Lower lobe of right lung (tissue), 2 donors: ENCODE measurements at regions not wholly inside any gene's neighbourhood (a gene's known extent, or its start where the extent isn't known, plus 50 kb on each side); places are given as distances from the start of the nearest gene placed in this dataset.

ENCODE experiments used
- ATAC-seq, 2 donors: fragments of 200-7000 bp; cut with Tn5 transposase; one replicate each; pipeline ENCODE4 v1.9.1; 2020 to 2022; ENCODE audit warnings: mild to moderate bottlenecking in 2 of 2, moderate library complexity in 2 of 2
- DNase-seq: peaks from one replicate; pipeline ENCODE4 v3.0.0-alpha.2; 2020
- H3K27ac ChIP-seq: fragments of 200-600 bp; one replicate; pipeline ENCODE4 v1.8.0; 2022
- H3K27me3 ChIP-seq: fragments of 200-600 bp; one replicate; pipeline ENCODE4 v1.8.0; 2022; ENCODE audit warnings: low read depth
- H3K36me3 ChIP-seq: fragments of 200-600 bp; one replicate; pipeline ENCODE4 v1.8.0; 2022; ENCODE audit warnings: mild to moderate bottlenecking
- H3K4me1 ChIP-seq: fragments of 200-600 bp; one replicate; pipeline ENCODE4 v1.8.0; 2022
- H3K4me3 ChIP-seq: fragments of 200-600 bp; one replicate; pipeline ENCODE4 v1.8.0; 2022; ENCODE audit warnings: mild to moderate bottlenecking
- H3K9me3 ChIP-seq: fragments of 200-600 bp; one replicate; pipeline ENCODE4 v1.8.0; 2022
- intact Hi-C: fragments of 100-400 bp; cut with DNase I; formaldehyde crosslinking; loops from one replicate; pipeline ENCODE4 v1.11.0; 2022
- TF ChIP-seq, protein P1 (sequence below): fragments of 200-600 bp; IDR thresholded peaks from one replicate; pipeline ENCODE4 v1.8.0; 2022; ENCODE audit warnings: antibody characterized with exemption, mild to moderate bottlenecking
- donor health status: DM: no; HTN: yes; CAD: no; lungs with severe emphysema.

- intact Hi-C loops, result no loop called here
- peaks cover 28% of the 10 kb centered on the region for H3K27me3 ChIP-seq
These were observed 149.4 kb upstream of the MKI67 start for GRCh38 chr10:128275388-128276177.

GRCh38 chr10:128277267-128277840, 151.1 kb upstream of the MKI67 start:
- no peaks in the 10 kb centered on the region for H3K36me3 ChIP-seq
- TF ChIP-seq, protein P1, sequence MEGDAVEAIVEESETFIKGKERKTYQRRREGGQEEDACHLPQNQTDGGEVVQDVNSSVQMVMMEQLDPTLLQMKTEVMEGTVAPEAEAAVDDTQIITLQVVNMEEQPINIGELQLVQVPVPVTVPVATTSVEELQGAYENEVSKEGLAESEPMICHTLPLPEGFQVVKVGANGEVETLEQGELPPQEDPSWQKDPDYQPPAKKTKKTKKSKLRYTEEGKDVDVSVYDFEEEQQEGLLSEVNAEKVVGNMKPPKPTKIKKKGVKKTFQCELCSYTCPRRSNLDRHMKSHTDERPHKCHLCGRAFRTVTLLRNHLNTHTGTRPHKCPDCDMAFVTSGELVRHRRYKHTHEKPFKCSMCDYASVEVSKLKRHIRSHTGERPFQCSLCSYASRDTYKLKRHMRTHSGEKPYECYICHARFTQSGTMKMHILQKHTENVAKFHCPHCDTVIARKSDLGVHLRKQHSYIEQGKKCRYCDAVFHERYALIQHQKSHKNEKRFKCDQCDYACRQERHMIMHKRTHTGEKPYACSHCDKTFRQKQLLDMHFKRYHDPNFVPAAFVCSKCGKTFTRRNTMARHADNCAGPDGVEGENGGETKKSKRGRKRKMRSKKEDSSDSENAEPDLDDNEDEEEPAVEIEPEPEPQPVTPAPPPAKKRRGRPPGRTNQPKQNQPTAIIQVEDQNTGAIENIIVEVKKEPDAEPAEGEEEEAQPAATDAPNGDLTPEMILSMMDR, result no peak
- H3K4me1 ChIP-seq, result no peaks in the 10 kb centered on the region
- ATAC-seq (no peak), DNase-seq (no peak)
- no peak overlapping the region for H3K27ac ChIP-seq
- no peak overlapping the region for H3K4me3 ChIP-seq
- H3K27me3 ChIP-seq, result peaks cover 26% of the 10 kb centered on the region
- no peaks in the 10 kb centered on the region for H3K9me3 ChIP-seq
- intact Hi-C loops, result no loop called here

More at GRCh38 chr10:128275388-128276177, 149.4 kb upstream of the MKI67 start:
- Histone ChIP-seq H3K9me3 (no peaks in the 10 kb centered on the region), H3K27ac (no peak overlapping the region), H3K4me3 (no peak overlapping the region), H3K4me1 (no peaks in the 10 kb centered on the region), H3K36me3 (no peaks in the 10 kb centered on the region)
- TF ChIP-seq, protein P1, result no peak
- no peak for ATAC-seq
- DNase-seq, result no peak

GRCh38 chr10:128278362-128278761, 152.1 kb upstream of the MKI67 start:
- Histone ChIP-seq H3K4me3 (no peak overlapping the region), H3K4me1 (no peaks in the 10 kb centered on the region), H3K36me3 (no peaks in the 10 kb centered on the region), H3K27ac (no peak overlapping the region), H3K27me3 (peaks cover 22% of the 10 kb centered on the region), H3K9me3 (no peaks in the 10 kb centered on the region)
- intact Hi-C loops, result no loop called here
- TF ChIP-seq, protein P1, result no peak
- no peak for ATAC-seq
- DNase-seq, result no peak

DNA sequence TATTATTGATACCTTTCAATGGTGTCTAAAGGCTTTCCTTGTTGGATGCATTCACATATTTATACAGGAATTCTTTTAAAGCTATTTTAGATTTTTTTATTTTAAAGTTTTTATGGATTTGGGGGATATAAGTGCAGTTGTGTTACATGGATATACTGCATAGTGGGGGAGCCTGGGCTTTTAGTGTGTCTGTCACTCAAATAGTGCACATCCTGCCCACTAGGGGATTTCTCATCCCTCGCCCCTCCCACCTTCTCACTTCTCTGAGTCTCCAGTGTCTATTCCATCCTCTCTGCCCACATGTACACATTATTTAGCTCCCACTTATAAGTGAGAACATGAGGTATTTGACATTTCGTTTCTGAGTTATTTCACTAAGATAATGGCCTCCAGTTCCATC, 154.0 kb upstream of the MKI67 start:
- H3K27ac ChIP-seq, result no peak overlapping the region
- no peak overlapping the region for H3K4me3 ChIP-seq
- no peaks in the 10 kb centered on the region for H3K9me3 ChIP-seq
- TF ChIP-seq, protein P1, result no peak
- DNase-seq, result no peak
- H3K36me3 ChIP-seq, result no peaks in the 10 kb centered on the region
- no peaks in the 10 kb centered on the region for H3K4me1 ChIP-seq
- H3K27me3 ChIP-seq, result peaks cover 24% of the 10 kb centered on the region
- no peak for ATAC-seq
- intact Hi-C loops, result no loop called here

- intact Hi-C loops, result no loop called here
- Histone ChIP-seq H3K27me3 (peaks cover 32% of the 10 kb centered on the region), H3K9me3 (no peaks in the 10 kb centered on the region), H3K4me3 (no peak overlapping the region), H3K4me1 (no peaks in the 10 kb centered on the region), H3K27ac (no peak overlapping the region), H3K36me3 (no peaks in the 10 kb centered on the region)
- DNase-seq (no peak), ATAC-seq (peak in 1 of 2 donors; percentile 15)
- TF ChIP-seq, protein P1, result no peak
These were observed 155.1 kb upstream of the MKI67 start for GRCh38 chr10:128281343-128281742.
